PFSK-1 (cell line): ENCODE measurements at regions not wholly inside any gene's neighbourhood (a gene's known extent, or its start where the extent isn't known, plus 50 kb on each side); places are given as distances from the start of the nearest gene placed in this dataset.

ENCODE experiments used
- POLR2AphosphoS5 ChIP-seq: IDR thresholded peaks from 2 replicates; pipeline ENCODE4 v1.6.1; 2012; ENCODE audit warnings: low read depth, mild to moderate bottlenecking, control low read depth, low read length, moderate library complexity
- REST ChIP-seq, 2 experiments: IDR thresholded peaks; 2 replicates each; pipeline versions ENCODE4 v1.6.1 to v1.8.0; 2011 to 2012; ENCODE audit warnings: low read depth in 2 of 2, low read length in 2 of 2, control low read depth in 1 of 2, inconsistent platforms in 1 of 2, mild to moderate bottlenecking in 1 of 2, moderate library complexity in 1 of 2; ENCODE audit not compliant: insufficient read depth in 1 of 2
- TAF1 ChIP-seq: IDR thresholded peaks from 2 replicates; pipeline ENCODE4 v1.6.1; 2012; ENCODE audit warnings: low read length, control low read depth, borderline replicate concordance; ENCODE audit not compliant: insufficient read depth

- TF ChIP-seq REST (IDR thresholded peaks at IDR 0.05; ENCODE audit: insufficient read depth in 1 of 2, low read depth in 2 of 2, low read length in 2 of 2) (no peak), POLR2AphosphoS5 (no peak), TAF1 (no peak)
These were observed 125.1 kb upstream of the FGF3 start for GRCh38 chr11:69944146-69944795.
